H9 (cell line): ENCODE measurements at regions not wholly inside any gene's neighbourhood (a gene's known extent, or its start where the extent isn't known, plus 50 kb on each side); places are given as distances from the start of the nearest gene placed in this dataset.

Experiments
- DNase-seq: peaks from one replicate; pipeline ENCODE4 v3.0.0-alpha.2; 2017
- H2AFZ ChIP-seq: one replicate; pipeline ENCODE4 v1.6.1; 2013; ENCODE audit warnings: mild to moderate bottlenecking, low read length, control low read depth, moderate library complexity
- H2AK5ac ChIP-seq: 2 replicates; pipeline ENCODE4 v1.6.1; 2013; ENCODE audit warnings: low read length, control low read depth, mixed read lengths; ENCODE audit not compliant: insufficient read length
- H2BK120ac ChIP-seq: one replicate; pipeline ENCODE4 v1.6.1; 2013; ENCODE audit warnings: low read depth, mild to moderate bottlenecking, low read length, control low read depth, inconsistent platforms; ENCODE audit not compliant: poor library complexity, severe bottlenecking
- H2BK12ac ChIP-seq: 2 replicates; pipeline ENCODE4 v1.6.1; 2013; ENCODE audit warnings: low read length, control low read depth, mixed read lengths, low read depth; ENCODE audit not compliant: insufficient read length
- H2BK15ac ChIP-seq: 2 replicates; pipeline ENCODE4 v1.6.1; 2013; ENCODE audit warnings: low read depth, low read length, control low read depth
- H2BK20ac ChIP-seq: one replicate; pipeline ENCODE4 v1.6.1; 2013; ENCODE audit warnings: low read depth, mild to moderate bottlenecking, low read length, control low read depth, inconsistent platforms; ENCODE audit not compliant: poor library complexity, severe bottlenecking
- H2BK5ac ChIP-seq: 2 replicates; pipeline ENCODE4 v1.6.1; 2013; ENCODE audit warnings: low read length, control low read depth, mixed read lengths; ENCODE audit not compliant: insufficient read length
- H3K14ac ChIP-seq: 2 replicates; pipeline ENCODE4 v1.6.1; 2013; ENCODE audit warnings: low read length, control low read depth; ENCODE audit not compliant: insufficient read depth
- H3K18ac ChIP-seq: 2 replicates; pipeline ENCODE4 v1.6.1; 2013; ENCODE audit warnings: low read depth, mild to moderate bottlenecking, mixed read lengths, low read length, control low read depth; ENCODE audit not compliant: insufficient read length
- H3K23ac ChIP-seq: 2 replicates; pipeline ENCODE4 v1.6.1; 2013; ENCODE audit warnings: low read length, control low read depth, mixed read lengths, low read depth; ENCODE audit not compliant: insufficient read length
- H3K23me2 ChIP-seq: 2 replicates; pipeline ENCODE4 v1.6.1; 2013; ENCODE audit warnings: low read depth, mild to moderate bottlenecking, mixed read lengths, low read length, control low read depth; ENCODE audit not compliant: insufficient read length, poor library complexity, severe bottlenecking
- H3K27ac ChIP-seq: 2 replicates; pipeline ENCODE4 v1.5.1; 2013; ENCODE audit warnings: low read length, control low read depth, mixed read lengths, low read depth; ENCODE audit not compliant: insufficient read length
- H3K27me3 ChIP-seq: 2 replicates; pipeline ENCODE4 v1.6.1; 2013; ENCODE audit warnings: low read length, control low read depth, inconsistent platforms; ENCODE audit not compliant: insufficient read depth
- H3K4ac ChIP-seq: 2 replicates; pipeline ENCODE4 v1.6.1; 2013; ENCODE audit warnings: low read depth, mild to moderate bottlenecking, control low read depth, inconsistent platforms, low read length, moderate library complexity
- H3K4me1 ChIP-seq: 2 replicates; pipeline ENCODE4 v1.6.1; 2013; ENCODE audit warnings: low read length, control low read depth, inconsistent platforms; ENCODE audit not compliant: insufficient read depth
- H3K4me2 ChIP-seq: 2 replicates; pipeline ENCODE4 v1.6.1; 2013; ENCODE audit warnings: low read length, control low read depth, mixed read lengths; ENCODE audit not compliant: insufficient read length, insufficient read depth
- H3K56ac ChIP-seq: 2 replicates; pipeline ENCODE4 v1.6.1; 2013; ENCODE audit warnings: low read depth, mild to moderate bottlenecking, mixed read lengths, low read length, control low read depth; ENCODE audit not compliant: insufficient read length
- H3K79me1 ChIP-seq: 2 replicates; pipeline ENCODE4 v1.6.1; 2013; ENCODE audit warnings: low read depth, mild to moderate bottlenecking, moderate library complexity, low read length, control low read depth, inconsistent platforms; ENCODE audit not compliant: insufficient read depth, poor library complexity, severe bottlenecking
- H3K79me2 ChIP-seq: 2 replicates; pipeline ENCODE4 v1.6.1; 2013; ENCODE audit warnings: low read length, control low read depth, inconsistent platforms; ENCODE audit not compliant: insufficient read depth
- H3K9ac ChIP-seq: 2 replicates; pipeline ENCODE4 v1.6.1; 2013; ENCODE audit warnings: low read length, control low read depth, mixed read lengths; ENCODE audit not compliant: insufficient read length; ENCODE audit errors: extremely low read depth
- H3K9me3 ChIP-seq: one replicate; pipeline ENCODE4 v1.6.1; 2013; ENCODE audit warnings: low read depth, low read length, inconsistent platforms; ENCODE audit not compliant: control insufficient read depth
- H3T11ph ChIP-seq: one replicate; pipeline ENCODE4 v1.6.1; 2013; ENCODE audit warnings: mild to moderate bottlenecking, low read length, control low read depth, inconsistent platforms
- H4K20me1 ChIP-seq: one replicate; pipeline ENCODE4 v1.6.1; 2013; ENCODE audit not compliant: control insufficient read depth, insufficient read length, insufficient read depth
- H4K5ac ChIP-seq: 2 replicates; pipeline ENCODE4 v1.6.1; 2013; ENCODE audit warnings: low read depth, mild to moderate bottlenecking, mixed read lengths, low read length, control low read depth; ENCODE audit not compliant: insufficient read length
- H4K8ac ChIP-seq: replicated peaks from 2 replicates; pipeline ENCODE4 v1.6.1; 2013; ENCODE audit warnings: low read length, control low read depth, mixed read lengths, low read depth; ENCODE audit not compliant: insufficient read length
- H4K91ac ChIP-seq: 2 replicates; pipeline ENCODE4 v1.6.1; 2013; ENCODE audit warnings: low read depth, mild to moderate bottlenecking, moderate library complexity, mixed read lengths, low read length, control low read depth; ENCODE audit not compliant: insufficient read length
- H3K27ac Mint-ChIP-seq, 3 experiments: 2 replicates in 2 of 3; 3 replicates in 1 of 3; pipeline ENCODE4 v1.8.0; 2020 to 2021; ENCODE audit warnings: mixed read lengths in 3 of 3, mild to moderate bottlenecking in 1 of 3, moderate library complexity in 1 of 3
- H3K27me3 Mint-ChIP-seq: 2 replicates; pipeline ENCODE4 v1.8.0; 2021; ENCODE audit warnings: low read depth, mild to moderate bottlenecking, moderate library complexity, mixed read lengths
- H3K36me3 Mint-ChIP-seq, 3 experiments: 2 replicates in 2 of 3; 3 replicates in 1 of 3; pipeline ENCODE4 v1.8.0; 2020 to 2021; ENCODE audit warnings: low read depth in 3 of 3, mixed read lengths in 3 of 3; ENCODE audit not compliant: insufficient read depth in 1 of 3
- H3K4me1 Mint-ChIP-seq, 2 experiments: 2 replicates each; pipeline ENCODE4 v1.8.0; 2020; ENCODE audit warnings: mixed read lengths in 2 of 2
- H3K4me3 Mint-ChIP-seq, 2 experiments: 2 replicates in 1 of 2; 3 replicates in 1 of 2; pipeline ENCODE4 v1.8.0; 2020 to 2021; ENCODE audit warnings: mild to moderate bottlenecking in 2 of 2, mixed read lengths in 2 of 2, moderate library complexity in 1 of 2
- H3K9me3 Mint-ChIP-seq, 2 experiments: 2 replicates in 1 of 2; 3 replicates in 1 of 2; pipeline ENCODE4 v1.8.0; 2020; ENCODE audit warnings: mild to moderate bottlenecking in 2 of 2, mixed read lengths in 2 of 2, moderate library complexity in 1 of 2
- CTCF ChIP-seq: fragments of 200-600 bp; sonication (generic); conservative IDR thresholded peaks from 3 replicates; pipeline ENCODE4 v1.8.0; 2021; ENCODE audit warnings: antibody characterized with exemption, mild to moderate bottlenecking
- WGBS: extraction: QIAGEN DNeasy Blood & Tissue Kit; methylation state at CpG from one replicate; pipeline ENCODE4 v1.1.7; 2013; ENCODE audit warnings: missing lambda C conversion rate, low lambda C conversion rate, mixed read lengths; ENCODE audit not compliant: insufficient read length; ENCODE audit errors: extremely low coverage; 5-methylcytosine and 5-hydroxymethylcytosine counted together

- Histone ChIP-seq H2AFZ (no peak overlapping the region), H3K14ac (no peak overlapping the region), H4K8ac (no peak overlapping the region), H2BK20ac (no peak overlapping the region), H3K4ac (no peak overlapping the region), H3K27ac (no peak overlapping the region), H4K91ac (no peak overlapping the region), H3K79me1 (no peaks in the 10 kb centered on the region), H2AK5ac (no peak overlapping the region), H3K18ac (no peak overlapping the region), H3K56ac (no peak overlapping the region), H3K23me2 (no peaks in the 10 kb centered on the region), H3K27me3 (no peaks in the 10 kb centered on the region), H2BK12ac (no peak overlapping the region), H3T11ph (no peak overlapping the region), H4K20me1 (no peaks in the 10 kb centered on the region), H4K5ac (no peak overlapping the region), H2BK15ac (no peak overlapping the region), H3K4me1 (no peaks in the 10 kb centered on the region), H3K9ac (no peak overlapping the region), H3K23ac (no peak overlapping the region), H3K9me3 (no peaks in the 10 kb centered on the region), H3K4me2 (no peak overlapping the region), H3K79me2 (no peaks in the 10 kb centered on the region), H2BK5ac (no peak overlapping the region), H2BK120ac (no peak overlapping the region)
- peaks cover 6 to 8% of the 10 kb centered on the region in 2 experiments; a peak in 3 of 4 replicates for H3K4me1 Mint-ChIP-seq
- DNase-seq: no peak
- H3K9me3 Mint-ChIP-seq: no peaks in the 10 kb centered on the region
- no peak for TF ChIP-seq CTCF
- no peak overlapping the region for H3K4me3 Mint-ChIP-seq
- H3K27me3 Mint-ChIP-seq: peaks cover 1% of the 10 kb centered on the region
- no peak overlapping the region for H3K27ac Mint-ChIP-seq
- no peaks in the 10 kb centered on the region; a peak in 1 of 7 replicates for H3K36me3 Mint-ChIP-seq
- WGBS: no CpG with 5 or more reads among the region's 2 CpGs
These were observed 83.4 kb downstream of the MAF start for GRCh38 chr16:79517156-79517555.
